ENCODE measurements at regions not wholly inside any gene's neighbourhood (a gene's known extent, or its start where the extent isn't known, plus 50 kb on each side); places are given as distances from the start of the nearest gene placed in this dataset.

GRCh38 chrX:129000018-129000417 lies 523.3 kb downstream of the SMARCA1 start:
- Histone ChIP-seq H3K56ac (ENCODE audit: insufficient read length, low read depth, low read length) (no peak overlapping the region), H2AFZ (ENCODE audit: low read length) (no peak overlapping the region), H4K20me1 (ENCODE audit: control insufficient read depth, insufficient read depth, insufficient read length) (no peaks in the 10 kb centered on the region), H4K91ac (ENCODE audit: insufficient read length, low read depth, low read length) (no peak overlapping the region), H2BK12ac (ENCODE audit: insufficient read length, low read depth, low read length) (no peak overlapping the region), H2BK20ac (ENCODE audit: low read depth, low read length, poor library complexity, severe bottlenecking) (no peak overlapping the region), H3K4me2 (ENCODE audit: insufficient read depth, insufficient read length, low read length) (no peak overlapping the region), H3K9me3 (ENCODE audit: control insufficient read depth, low read depth, low read length) (no peaks in the 10 kb centered on the region), H2BK15ac (ENCODE audit: low read depth, low read length) (no peak overlapping the region), H3K4ac (ENCODE audit: low read depth, low read length) (no peak overlapping the region), H3K23ac (ENCODE audit: insufficient read length, low read depth, low read length) (no peak overlapping the region), H3K18ac (ENCODE audit: insufficient read length, low read depth, low read length) (no peak overlapping the region), H3K27me3 (ENCODE audit: insufficient read depth, low read length) (no peaks in the 10 kb centered on the region), H3T11ph (ENCODE audit: low read length) (no peak overlapping the region), H2BK5ac (ENCODE audit: insufficient read length, low read length) (no peak overlapping the region), H3K79me1 (ENCODE audit: insufficient read depth, low read depth, low read length, poor library complexity, severe bottlenecking) (no peaks in the 10 kb centered on the region), H4K5ac (ENCODE audit: insufficient read length, low read depth, low read length) (no peak overlapping the region), H3K9ac (ENCODE audit: extremely low read depth, insufficient read length, low read length) (no peak overlapping the region), H3K4me1 (ENCODE audit: insufficient read depth, low read length) (no peaks in the 10 kb centered on the region; the same call in 1 of the 2 replicates), H2AK5ac (ENCODE audit: insufficient read length, low read length) (no peak overlapping the region), H2BK120ac (ENCODE audit: low read depth, low read length, poor library complexity, severe bottlenecking) (no peak overlapping the region), H3K14ac (ENCODE audit: insufficient read depth, low read length) (no peak overlapping the region), H3K23me2 (ENCODE audit: insufficient read length, low read depth, low read length, poor library complexity, severe bottlenecking) (no peaks in the 10 kb centered on the region), H3K27ac (ENCODE audit: insufficient read length, low read depth, low read length) (no peak overlapping the region), H4K8ac (replicated peaks; ENCODE audit: insufficient read length, low read depth, low read length) (no peak overlapping the region), H3K79me2 (ENCODE audit: insufficient read depth, low read length) (no peaks in the 10 kb centered on the region)
- DNase-seq, result no peak
- Mint-ChIP-seq H3K36me3 (ENCODE audit: insufficient read depth in 1 of 3, low read depth in 3 of 3) (peaks cover 0 to 18% (median 3%) of the 10 kb centered on the region in 3 experiments; a peak in 5 of 7 replicates), H3K4me3 (no peak overlapping the region), H3K27ac (no peak overlapping the region), H3K27me3 (ENCODE audit: low read depth) (no peaks in the 10 kb centered on the region), H3K9me3 (peaks cover 3 to 19% of the 10 kb centered on the region in 2 experiments; a peak in 4 of 5 replicates), H3K4me1 (no peaks in the 10 kb centered on the region)
- TF ChIP-seq CTCF (conservative IDR thresholded peaks at IDR 0.05), result no peak
- no CpG with 5 or more reads among the region's 3 CpGs for WGBS (ENCODE audit: extremely low coverage, insufficient read length, low lambda C conversion rate)

All from H9 (cell line).